Fibroblast of the aortic adventitia (primary cell): ENCODE measurements at regions not wholly inside any gene's neighbourhood (a gene's known extent, or its start where the extent isn't known, plus 50 kb on each side); places are given as distances from the start of the nearest gene placed in this dataset.

Experiments
- DNase-seq: peaks from one replicate; pipeline ENCODE4 v3.0.0-alpha.2; 2010; ENCODE audit warnings: low read depth
- H3K4me3 ChIP-seq: 2 replicates; pipeline ENCODE4 v1.5.1; 2011; ENCODE audit warnings: low read depth, mild to moderate bottlenecking, control low read depth, low read length, moderate library complexity
- CTCF ChIP-seq: IDR thresholded peaks from 2 replicates; pipeline ENCODE4 v1.5.1; 2011; ENCODE audit warnings: mild to moderate bottlenecking, low read length, control low read depth, inconsistent platforms; ENCODE audit not compliant: insufficient read depth

DNA sequence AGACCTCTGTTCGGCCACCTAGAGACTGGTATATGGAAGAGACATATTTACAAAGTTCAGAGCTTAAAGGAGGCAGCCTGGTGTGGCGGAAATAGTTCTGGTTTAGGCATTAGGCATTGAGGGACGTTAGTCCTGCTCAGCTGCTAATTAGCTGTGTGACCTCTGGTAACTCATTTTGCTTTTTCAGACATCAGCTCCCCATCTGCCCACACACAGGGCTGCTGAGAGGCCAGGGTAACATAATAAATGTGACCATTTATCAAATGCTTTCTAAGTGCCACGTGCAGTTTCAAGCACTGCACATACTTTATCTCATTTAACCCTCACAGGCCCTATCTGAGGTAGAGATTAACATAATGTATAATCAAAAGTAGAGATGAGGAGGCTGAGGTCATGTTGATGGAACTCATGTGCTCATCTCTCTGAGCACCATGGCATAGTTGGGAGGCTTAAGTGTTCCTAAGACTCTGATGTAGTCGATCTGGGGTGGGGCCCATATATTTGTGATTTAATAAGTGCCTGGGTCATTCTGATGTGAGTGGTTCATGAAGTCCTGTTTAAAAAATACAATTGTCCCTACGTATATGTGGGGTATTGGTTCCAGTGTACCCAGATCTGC is 267.2 kb upstream of the PLXNA2 start:
- no peak for DNase-seq
- no peak for TF ChIP-seq CTCF
- no peak overlapping the region for H3K4me3 ChIP-seq

DNA sequence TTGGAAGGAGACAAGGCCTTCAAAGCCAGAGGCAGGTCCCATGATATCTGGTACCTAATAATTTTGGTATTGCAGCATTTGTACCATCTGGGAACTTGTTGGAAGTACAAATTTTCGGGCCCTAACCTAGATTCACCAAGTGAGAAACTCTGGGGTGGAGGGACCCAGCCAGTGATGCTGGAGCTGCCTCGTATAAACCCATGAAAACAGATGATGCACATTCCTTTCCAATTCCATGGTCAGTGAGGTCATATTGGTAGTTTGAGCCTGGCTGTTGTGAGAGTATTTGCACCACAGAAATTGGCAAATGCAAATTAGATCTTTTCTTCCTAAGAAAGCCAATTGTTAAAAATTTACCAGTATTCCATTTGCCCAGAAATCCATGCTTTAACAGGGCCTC is 269.6 kb upstream of the PLXNA2 start:
- no peak overlapping the region for H3K4me3 ChIP-seq
- no peak for DNase-seq
- no peak for TF ChIP-seq CTCF

DNA sequence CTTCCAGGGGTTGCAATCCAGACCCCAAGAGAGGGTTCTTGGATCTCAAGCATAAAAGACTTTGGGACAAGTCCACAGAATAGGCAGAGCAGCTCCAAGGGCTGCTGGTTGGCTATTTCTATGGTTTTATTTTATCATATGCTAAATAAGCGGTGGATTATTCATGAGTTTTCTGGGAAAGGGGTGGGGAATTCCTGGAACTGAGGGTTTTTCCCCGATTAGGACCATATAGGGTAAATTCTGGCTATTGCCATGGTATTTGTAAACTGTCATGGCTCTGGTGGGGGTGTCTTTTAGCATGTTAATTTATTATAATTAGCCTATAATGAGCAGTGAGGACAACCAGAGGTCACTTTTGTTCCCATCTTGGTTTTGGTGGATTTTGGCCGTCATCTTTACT is 270.9 kb upstream of the PLXNA2 start:
- H3K4me3 ChIP-seq = no peak overlapping the region
- no peak for TF ChIP-seq CTCF
- no peak for DNase-seq

GRCh38 chr1:208516780-208517179 is 272.6 kb upstream of the PLXNA2 start:
- TF ChIP-seq CTCF = no peak
- DNase-seq = no peak
- no peak overlapping the region for H3K4me3 ChIP-seq

- TF ChIP-seq CTCF = no peak
- H3K4me3 ChIP-seq = no peak overlapping the region
- no peak for DNase-seq
Measured at GRCh38 chr1:208520438-208521099, 276.4 kb upstream of the PLXNA2 start.

GRCh38 chr1:208521534-208521933 is 277.4 kb upstream of the PLXNA2 start:
- no peak for DNase-seq
- no peak for TF ChIP-seq CTCF

DNA sequence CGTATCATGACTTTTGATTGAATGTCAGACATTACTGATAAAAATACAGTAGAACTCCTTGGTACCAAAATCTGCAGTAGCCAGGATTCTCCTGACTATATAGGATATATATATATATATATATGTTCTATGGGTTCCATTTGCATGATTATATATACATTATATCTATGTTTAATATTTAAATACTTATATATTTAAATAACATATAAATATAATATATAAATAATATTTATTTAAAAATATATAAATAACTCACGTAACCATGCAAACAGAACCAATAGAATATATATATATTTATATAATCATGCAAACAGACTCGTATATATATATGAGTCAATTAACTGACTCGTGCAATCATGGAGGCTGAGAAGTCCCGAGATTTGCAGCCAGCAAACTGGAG is 278.8 kb upstream of the PLXNA2 start:
- no peak for DNase-seq
- no peak for TF ChIP-seq CTCF
- no peak overlapping the region for H3K4me3 ChIP-seq

More at GRCh38 chr1:208521534-208521933, 277.4 kb upstream of the PLXNA2 start:
- no peak overlapping the region for H3K4me3 ChIP-seq
